Bronchial epithelial cell (primary cell): ENCODE measurements at regions not wholly inside any gene's neighbourhood (a gene's known extent, or its start where the extent isn't known, plus 50 kb on each side); places are given as distances from the start of the nearest gene placed in this dataset.
"Not testable (repeated sequence)": the region's sequence is repeated elsewhere in the genome, so short reads cannot be mapped to it uniquely, and the experiment has no call there.

Source experiments
- DNase-seq: peaks from one replicate; pipeline ENCODE4 v3.0.0-alpha.2; 2010; ENCODE audit warnings: low read depth
- FAIRE-seq: peaks from 2 replicates; lab custom pipeline; 2011; peaks lifted over from hg19 to GRCh38; lab: Jason Lieb, UNC
- H3K27me3 ChIP-seq: 2 replicates; pipeline ENCODE4 v1.5.1; 2011; ENCODE audit warnings: low read length; ENCODE audit not compliant: control insufficient read depth, insufficient read depth
- H3K36me3 ChIP-seq: 2 replicates; pipeline ENCODE4 v1.5.1; 2011; ENCODE audit warnings: low read length; ENCODE audit not compliant: control insufficient read depth, insufficient read depth
- H3K4me3 ChIP-seq: 2 replicates; pipeline ENCODE4 v1.5.1; 2011; ENCODE audit warnings: mild to moderate bottlenecking, low read depth, low read length, control low read depth
- TF ChIP-seq, protein P1 (sequence below): IDR thresholded peaks from 2 replicates; pipeline ENCODE4 v1.5.1; 2011; ENCODE audit warnings: mild to moderate bottlenecking, moderate library complexity, low read length, control low read depth, inconsistent platforms; ENCODE audit not compliant: insufficient read depth, severe bottlenecking

DNA sequence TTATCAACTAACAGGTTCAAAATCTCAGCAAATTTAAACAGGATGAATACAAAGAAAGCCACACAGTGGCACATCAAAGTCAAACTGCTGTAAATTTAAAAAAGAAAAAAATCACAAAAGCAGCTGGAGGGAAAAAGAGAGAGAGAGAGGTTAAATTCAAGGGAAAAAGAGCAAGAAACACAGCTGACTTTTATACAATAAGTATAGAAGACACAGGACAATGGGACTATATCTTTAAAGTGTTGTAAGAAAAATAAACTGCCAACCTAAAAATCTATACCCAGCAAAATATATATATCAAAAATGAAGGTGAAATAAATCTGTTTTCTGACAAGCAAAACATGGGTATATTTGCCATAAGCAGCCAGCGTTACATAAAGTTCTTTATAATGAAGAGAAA, 261.5 kb downstream of the TLE1 start:
- H3K27me3 ChIP-seq: no peaks in the 10 kb centered on the region
- TF ChIP-seq, protein P1, sequence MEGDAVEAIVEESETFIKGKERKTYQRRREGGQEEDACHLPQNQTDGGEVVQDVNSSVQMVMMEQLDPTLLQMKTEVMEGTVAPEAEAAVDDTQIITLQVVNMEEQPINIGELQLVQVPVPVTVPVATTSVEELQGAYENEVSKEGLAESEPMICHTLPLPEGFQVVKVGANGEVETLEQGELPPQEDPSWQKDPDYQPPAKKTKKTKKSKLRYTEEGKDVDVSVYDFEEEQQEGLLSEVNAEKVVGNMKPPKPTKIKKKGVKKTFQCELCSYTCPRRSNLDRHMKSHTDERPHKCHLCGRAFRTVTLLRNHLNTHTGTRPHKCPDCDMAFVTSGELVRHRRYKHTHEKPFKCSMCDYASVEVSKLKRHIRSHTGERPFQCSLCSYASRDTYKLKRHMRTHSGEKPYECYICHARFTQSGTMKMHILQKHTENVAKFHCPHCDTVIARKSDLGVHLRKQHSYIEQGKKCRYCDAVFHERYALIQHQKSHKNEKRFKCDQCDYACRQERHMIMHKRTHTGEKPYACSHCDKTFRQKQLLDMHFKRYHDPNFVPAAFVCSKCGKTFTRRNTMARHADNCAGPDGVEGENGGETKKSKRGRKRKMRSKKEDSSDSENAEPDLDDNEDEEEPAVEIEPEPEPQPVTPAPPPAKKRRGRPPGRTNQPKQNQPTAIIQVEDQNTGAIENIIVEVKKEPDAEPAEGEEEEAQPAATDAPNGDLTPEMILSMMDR: no peak
- no peak for FAIRE-seq
- DNase-seq: no peak
- H3K36me3 ChIP-seq: no peaks in the 10 kb centered on the region
- H3K4me3 ChIP-seq: no peak overlapping the region

DNA sequence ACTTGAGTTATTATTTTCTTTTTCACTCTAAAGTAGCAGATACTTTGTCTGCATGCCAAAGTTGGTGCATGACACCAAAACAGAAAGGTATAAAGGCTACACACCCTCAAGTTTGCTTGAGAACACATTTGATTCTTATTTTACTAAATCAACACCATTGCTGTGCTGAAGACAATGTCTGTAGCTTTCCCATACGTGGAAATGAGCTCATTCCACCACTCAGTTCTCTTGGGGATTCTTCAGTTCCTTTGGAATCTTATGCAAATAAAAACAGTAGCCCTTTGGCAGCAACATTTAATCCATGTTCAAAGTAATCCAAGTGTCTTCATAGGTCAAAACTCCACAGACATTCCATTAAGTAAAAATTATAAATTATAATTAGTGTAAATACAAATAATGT, 264.9 kb downstream of the TLE1 start:
- Histone ChIP-seq H3K4me3 (no peak overlapping the region), H3K36me3 (no peaks in the 10 kb centered on the region), H3K27me3 (no peaks in the 10 kb centered on the region)
- DNase-seq (no peak), FAIRE-seq (no peak)
- TF ChIP-seq, protein P1: no peak

DNA sequence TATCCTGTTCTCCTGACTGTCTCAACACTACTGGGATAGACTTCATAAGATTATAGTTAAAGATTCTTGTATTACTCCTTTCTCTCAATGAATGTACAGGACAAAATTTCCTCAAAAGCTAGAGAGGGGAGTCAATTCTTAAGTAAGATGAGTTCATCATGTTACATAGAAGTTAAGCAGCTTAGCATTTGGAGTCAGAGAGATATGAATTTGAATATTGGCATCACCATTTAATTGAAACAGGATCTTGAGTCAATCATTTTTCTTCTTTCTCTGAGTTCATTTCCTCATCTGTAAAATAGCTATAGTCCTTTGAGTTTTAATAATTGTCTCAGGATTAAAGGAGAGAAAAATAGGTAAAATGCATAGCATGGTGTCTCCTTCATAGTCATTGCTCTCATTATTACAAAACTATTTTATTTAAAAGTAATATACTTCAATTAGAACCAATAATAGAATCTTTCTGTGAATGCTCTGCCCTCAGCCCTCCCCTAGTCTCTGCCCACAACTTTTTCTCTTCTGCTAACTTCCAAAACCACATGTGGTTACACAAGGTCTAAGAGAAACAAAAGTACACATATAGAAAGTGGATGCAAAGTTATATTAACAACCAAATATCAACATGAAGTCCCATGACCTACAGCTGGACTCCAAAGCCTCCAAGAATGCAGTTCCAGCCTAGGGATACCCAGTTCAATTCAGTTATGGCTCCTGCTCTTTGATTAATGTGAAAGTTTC, 265.6 kb downstream of the TLE1 start:
- DNase-seq: no peak
- Histone ChIP-seq H3K27me3 (no peaks in the 10 kb centered on the region), H3K36me3 (no peaks in the 10 kb centered on the region), H3K4me3 (no peak overlapping the region)
- FAIRE-seq: no peak
- TF ChIP-seq, protein P1: no peak

DNA sequence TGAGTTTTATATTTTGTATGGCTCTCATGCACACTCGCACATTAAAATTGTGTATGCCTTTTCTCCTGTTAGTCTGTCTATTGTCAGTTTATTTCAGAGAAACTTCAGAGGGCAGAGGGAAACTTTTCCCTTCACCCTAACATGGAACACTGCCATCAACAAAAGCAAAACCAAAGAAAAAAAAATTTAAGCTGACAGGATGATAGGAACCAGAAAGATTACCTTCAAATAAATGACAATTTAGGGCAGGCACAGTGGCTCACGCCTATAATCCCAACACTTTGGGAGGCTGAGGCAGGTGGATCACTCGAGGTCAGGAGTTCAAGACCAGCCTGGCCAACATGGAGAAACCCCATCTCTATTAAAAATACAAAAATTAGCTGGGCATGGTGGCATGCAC, 268.3 kb downstream of the TLE1 start:
- H3K4me3 ChIP-seq, H3K27me3 ChIP-seq, DNase-seq, FAIRE-seq, H3K36me3 ChIP-seq: not testable (repeated sequence)

DNA sequence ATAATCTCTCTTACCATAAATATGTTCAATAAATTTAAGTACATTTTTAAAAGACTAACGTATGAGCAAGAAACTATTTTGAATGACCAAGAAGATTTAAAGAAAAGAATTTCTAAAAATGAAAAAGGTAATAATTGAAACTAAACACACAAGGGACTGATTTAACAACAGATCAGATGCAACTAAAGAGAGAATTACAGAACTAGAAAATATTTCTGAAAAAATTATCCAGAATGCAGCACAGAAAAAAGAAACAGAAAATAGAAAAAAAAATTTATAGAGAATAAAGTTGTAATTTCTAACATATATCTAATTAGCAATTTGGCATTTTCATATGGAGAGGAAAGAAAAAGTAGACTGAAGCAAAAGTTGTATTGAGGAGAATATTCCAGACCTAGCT, 269.3 kb downstream of the TLE1 start:
- DNase-seq (no peak), FAIRE-seq (no peak)
- Histone ChIP-seq H3K36me3 (no peaks in the 10 kb centered on the region), H3K27me3 (no peaks in the 10 kb centered on the region), H3K4me3 (no peak overlapping the region)
- TF ChIP-seq, protein P1: no peak

DNA sequence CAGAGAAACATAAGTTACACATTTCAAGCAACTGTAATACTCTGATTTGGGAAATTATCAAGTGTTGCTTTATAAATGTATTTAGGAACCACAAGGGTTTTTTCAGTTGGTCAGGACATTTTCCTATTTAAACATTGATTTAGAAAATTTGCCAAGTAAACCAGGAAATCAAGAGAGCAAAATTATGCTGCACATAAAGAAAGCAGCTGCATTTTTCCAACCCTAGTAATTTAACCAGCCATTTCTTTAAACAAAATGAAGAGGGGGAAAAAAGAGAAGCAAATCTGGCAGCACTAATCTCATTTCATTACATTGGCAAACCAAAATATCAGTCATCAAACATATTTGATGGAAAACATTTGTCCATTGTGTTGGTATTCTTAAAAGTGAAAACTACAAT, 271.4 kb downstream of the TLE1 start:
- Histone ChIP-seq H3K27me3 (no peaks in the 10 kb centered on the region), H3K36me3 (no peaks in the 10 kb centered on the region), H3K4me3 (no peak overlapping the region)
- FAIRE-seq: no peak
- no peak for DNase-seq
- TF ChIP-seq, protein P1: no peak
